H1 (cell line): ENCODE measurements at regions not wholly inside any gene's neighbourhood (a gene's known extent, or its start where the extent isn't known, plus 50 kb on each side); places are given as distances from the start of the nearest gene placed in this dataset.

Source experiments
- ASH2L ChIP-seq: fragments of 200-600, 300-600 bp; sonication (generic); IDR thresholded peaks from one replicate; pipeline ENCODE4 v1.7.1; 2017; ENCODE audit warnings: low read length
- CHD7 ChIP-seq: fragments of 300-600 bp; sonication (generic); IDR thresholded peaks from 2 replicates; pipeline ENCODE4 v1.7.1; 2012; ENCODE audit warnings: low read length, moderate library complexity, mild to moderate bottlenecking, inconsistent platforms; ENCODE audit not compliant: insufficient replicate concordance
- CTBP2 ChIP-seq: IDR thresholded peaks from 2 replicates; pipeline ENCODE4 v1.7.0; 2011; ENCODE audit warnings: borderline replicate concordance, mild to moderate bottlenecking, moderate library complexity, mixed read lengths, low read length; ENCODE audit not compliant: insufficient read depth, insufficient read length
- JUN ChIP-seq: IDR thresholded peaks from 2 replicates; pipeline ENCODE4 v1.6.1; 2011; ENCODE audit warnings: low read depth, mild to moderate bottlenecking, improper control_type of control experiment, low read length
- KDM5A ChIP-seq: fragments of 200-600 bp; IDR thresholded peaks from 2 replicates; pipeline ENCODE4 v1.7.1; 2012; ENCODE audit warnings: mild to moderate bottlenecking, low read length, inconsistent platforms, mixed read lengths
- MAX ChIP-seq: IDR thresholded peaks from 2 replicates; pipeline ENCODE4 v1.6.1; 2012; ENCODE audit warnings: inconsistent platforms

GRCh38 chr5:161625673-161626072 lies 59.8 kb upstream of the GABRA6 start (continued):
- TF ChIP-seq CHD7 = no peak
- TF ChIP-seq JUN = no peak
- TF ChIP-seq MAX = no peak
- no peak for TF ChIP-seq CTBP2
- no peak for TF ChIP-seq ASH2L
- TF ChIP-seq KDM5A = no peak
